ENCODE measurements at regions not wholly inside any gene's neighbourhood (a gene's known extent, or its start where the extent isn't known, plus 50 kb on each side); places are given as distances from the start of the nearest gene placed in this dataset.

DNA sequence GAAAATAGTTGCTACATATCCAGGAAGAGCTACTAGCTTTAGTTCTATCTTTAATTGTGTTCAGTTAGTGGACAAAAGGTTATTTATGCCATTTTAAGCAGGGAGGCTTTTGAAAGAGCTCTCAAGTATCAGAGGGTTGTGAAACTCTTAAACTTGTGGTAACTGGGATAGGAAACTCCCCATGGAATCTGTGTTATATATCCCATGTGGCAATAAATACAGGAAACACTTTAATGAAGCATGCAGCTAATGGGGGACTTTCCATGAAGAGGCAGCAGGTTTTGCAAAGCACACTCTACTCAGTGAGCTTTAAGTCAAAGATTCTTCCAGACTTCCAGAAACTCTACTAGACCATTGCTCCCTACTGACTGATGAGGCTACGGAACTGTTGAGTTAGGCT lies 805.0 kb upstream of the C9orf72 start:
- Histone ChIP-seq H3K27me3 (replicated peaks in 1 of 4; ENCODE audit: control insufficient read depth in 3 of 4, extremely low read depth in 1 of 4, insufficient read depth in 3 of 4, low read length in 3 of 4) (no peaks in the 10 kb centered on the region), H3K27ac (ENCODE audit: low read depth, low read length) (no peak overlapping the region), H2AFZ (ENCODE audit: low read length) (no peak overlapping the region), H2BK12ac (ENCODE audit: low read depth, low read length) (no peak overlapping the region), H3K23ac (ENCODE audit: insufficient read length) (no peak overlapping the region), H4K20me1 (replicated peaks in 1 of 2; ENCODE audit: control insufficient read depth in 1 of 2, insufficient read depth in 2 of 2, low read length in 2 of 2) (no peaks in the 10 kb centered on the region), H3K79me2 (ENCODE audit: control insufficient read depth in 1 of 2, insufficient read depth in 2 of 2, low read length in 2 of 2) (no peaks in the 10 kb centered on the region), H2BK15ac (ENCODE audit: low read length) (no peak overlapping the region), H3K36me3 (ENCODE audit: control insufficient read depth in 2 of 4, insufficient read depth in 4 of 4, low read length in 3 of 4) (no peaks in the 10 kb centered on the region), H2BK120ac (replicated peaks; ENCODE audit: low read depth, low read length) (no peak overlapping the region), H3K56ac (replicated peaks; ENCODE audit: insufficient read length, low read depth, low read length) (no peak overlapping the region), H3K18ac (ENCODE audit: extremely low read depth, low read length) (no peak overlapping the region), H2BK5ac (ENCODE audit: low read depth, low read length) (no peak overlapping the region), H3K4ac (replicated peaks; ENCODE audit: insufficient read length, low read depth, low read length) (no peak overlapping the region), H4K91ac (replicated peaks; ENCODE audit: insufficient read length, low read length) (no peak overlapping the region), H3K4me2 (ENCODE audit: insufficient read depth in 1 of 2, low read depth in 2 of 2, low read length in 2 of 2) (no peak overlapping the region), H2AK5ac (ENCODE audit: low read depth, low read length) (no peak overlapping the region), H4K5ac (ENCODE audit: insufficient read length, low read depth, low read length) (no peak overlapping the region), H3K4me3 (ENCODE audit: extremely low read depth in 1 of 4, insufficient read depth in 2 of 4, low read depth in 3 of 4, low read length in 4 of 4) (no peak overlapping the region), H3K14ac (ENCODE audit: insufficient read length) (no peak overlapping the region), H3K9ac (replicated peaks in 1 of 4; ENCODE audit: extremely low read depth in 1 of 4, low read depth in 3 of 4, low read length in 3 of 4) (no peak overlapping the region), H4K8ac (ENCODE audit: extremely low read depth, insufficient read depth, low read length) (no peak overlapping the region), H3K4me1 (replicated peaks in 1 of 4; ENCODE audit: control insufficient read depth in 3 of 4, insufficient read depth in 4 of 4, low read length in 3 of 4) (no peaks in the 10 kb centered on the region; a peak in 1 of 7 replicates), H3K79me1 (ENCODE audit: low read depth, low read length) (no peaks in the 10 kb centered on the region), H2BK20ac (ENCODE audit: low read length) (no peak overlapping the region), H3K9me3 (ENCODE audit: insufficient read depth in 2 of 2, low read depth in 1 of 2, low read length in 1 of 2) (no peaks in the 10 kb centered on the region), H3K23me2 (ENCODE audit: low read depth, low read length) (no peaks in the 10 kb centered on the region)
- WGBS, 2 experiments (ENCODE audit: extremely low coverage in 1 of 2, insufficient coverage in 1 of 2, insufficient read length in 1 of 2, insufficient replicate concordance in 2 of 2, low coverage in 1 of 2, low lambda C conversion rate in 2 of 2, missing lambda C conversion rate in 1 of 2) = 86% methylated on average over 1 of the region's 1 CpG; no CpG with 5 or more reads in 1 of the 2 experiments
- POLR2A ChIA-PET (ENCODE audit: partially characterized antibody) = no interaction called here
- CTCF ChIA-PET (ENCODE audit: partially characterized antibody) = interaction anchor here (1.3 kb wide), 1 partner anchor 26 kb away, joined by 3 read pairs; no protein-coding TSS in a partner anchor
- TF ChIP-seq TCF12 (IDR thresholded peaks at IDR 0.05; ENCODE audit: low read depth, low read length) (no peak), JUND (IDR thresholded peaks at IDR 0.05; ENCODE audit: low read length) (no peak), PHF8 (conservative IDR thresholded peaks at IDR 0.05; ENCODE audit: low read depth, low read length) (no peak)
- FAIRE-seq (no peak), DNase-seq (ENCODE audit: low read depth in 1 of 2, low spot score in 2 of 2) (no peak)
